Keratinocyte (primary cell): ENCODE measurements at regions not wholly inside any gene's neighbourhood (a gene's known extent, or its start where the extent isn't known, plus 50 kb on each side); places are given as distances from the start of the nearest gene placed in this dataset.

Experiments
- DNase-seq: peaks from one replicate; pipeline ENCODE4 v3.0.0-alpha.2; 2011; ENCODE audit warnings: low read depth, missing footprints, low spot score
- FAIRE-seq: peaks from 2 replicates; lab custom pipeline; 2011; peaks lifted over from hg19 to GRCh38; lab: Jason Lieb, UNC
- H2AFZ ChIP-seq: 2 replicates; pipeline ENCODE4 v1.6.0; 2012; ENCODE audit warnings: low read length, control low read depth, inconsistent platforms; ENCODE audit not compliant: control insufficient read depth
- H3K27ac ChIP-seq: 2 replicates; pipeline ENCODE4 v1.5.1; 2011; ENCODE audit warnings: low read length; ENCODE audit not compliant: control insufficient read depth, insufficient read depth
- H3K27me3 ChIP-seq: 3 replicates; pipeline ENCODE4 v1.6.0; 2011; ENCODE audit warnings: low read length; ENCODE audit not compliant: control insufficient read depth, insufficient read depth; ENCODE audit errors: extremely low read depth
- H3K36me3 ChIP-seq, 2 experiments: 2 replicates in 1 of 2; 3 replicates in 1 of 2; pipeline ENCODE4 v1.5.1; 2011; ENCODE audit warnings: low read length in 2 of 2, mild to moderate bottlenecking in 1 of 2; ENCODE audit not compliant: control insufficient read depth in 2 of 2, insufficient read depth in 2 of 2; ENCODE audit errors: extremely low read depth in 1 of 2
- H3K4me1 ChIP-seq: 3 replicates; pipeline ENCODE4 v1.5.1; 2011; ENCODE audit warnings: low read length; ENCODE audit not compliant: control insufficient read depth, insufficient read depth; ENCODE audit errors: extremely low read depth
- H3K4me2 ChIP-seq: 3 replicates; pipeline ENCODE4 v1.6.0; 2011; ENCODE audit warnings: low read depth, low read length; ENCODE audit not compliant: control insufficient read depth, insufficient read depth; ENCODE audit errors: extremely low read depth
- H3K4me3 ChIP-seq, 3 experiments: fragments of 200-600 bp in 1 of 3; sonication (generic) in 1 of 3; 2 replicates in 2 of 3; 3 replicates in 1 of 3; pipeline ENCODE4 v1.5.1; 2011 to 2016; ENCODE audit warnings: low read length in 3 of 3, mild to moderate bottlenecking in 3 of 3, control low read depth in 2 of 3, inconsistent platforms in 1 of 3, low read depth in 1 of 3, mixed read lengths in 1 of 3, mixed run types in 1 of 3, moderate library complexity in 1 of 3; ENCODE audit not compliant: control insufficient read depth in 2 of 3, insufficient read depth in 2 of 3; ENCODE audit errors: extremely low read depth in 1 of 3
- H3K79me2 ChIP-seq: 2 replicates; pipeline ENCODE4 v1.6.0; 2012; ENCODE audit warnings: low read length; ENCODE audit not compliant: control insufficient read depth, insufficient read depth
- H3K9ac ChIP-seq: 3 replicates; pipeline ENCODE4 v1.6.0; 2011; ENCODE audit warnings: low read length; ENCODE audit not compliant: control insufficient read depth, insufficient read depth; ENCODE audit errors: extremely low read depth
- H3K9me1 ChIP-seq: 3 replicates; pipeline ENCODE4 v1.6.0; 2011; ENCODE audit warnings: low read length; ENCODE audit not compliant: control insufficient read depth, insufficient read depth; ENCODE audit errors: extremely low read depth
- H3K9me3 ChIP-seq: 2 replicates; pipeline ENCODE4 v1.5.1; 2012; ENCODE audit warnings: low read depth, low read length; ENCODE audit not compliant: control insufficient read depth
- H4K20me1 ChIP-seq: 3 replicates; pipeline ENCODE4 v1.6.0; 2011; ENCODE audit warnings: low read length; ENCODE audit not compliant: control insufficient read depth, insufficient read depth; ENCODE audit errors: extremely low read depth
- CTCF ChIP-seq, 3 experiments: IDR thresholded peaks in 1 of 3; conservative IDR thresholded peaks in 1 of 3; optimal IDR thresholded peaks in 1 of 3; 2 replicates in 2 of 3; 3 replicates in 1 of 3; pipeline versions ENCODE3 to v1.5.1; 2011; ENCODE audit warnings: low read length in 3 of 3, mild to moderate bottlenecking in 3 of 3, moderate library complexity in 2 of 3, control low read depth in 1 of 3, inconsistent platforms in 1 of 3; ENCODE audit not compliant: insufficient read depth in 2 of 3; ENCODE audit errors: extremely low read depth in 1 of 3
- EZH2 ChIP-seq: IDR thresholded peaks from one replicate; pipeline ENCODE4 v1.6.1; 2012; ENCODE audit warnings: inconsistent platforms, mild to moderate bottlenecking, low read length, moderate library complexity
- dilution Hi-C: fragments of 300-500 bp; cut with MboI; formaldehyde crosslinking; loops from one replicate; pipeline ENCODE4 v1.7.0; 2020; ENCODE audit warnings: low sequenced_read_pairs; ENCODE audit not compliant: extremely low pct_ligation_motif_present

GRCh38 chr14:95763875-95764274 lies 50.0 kb upstream of the TCL1A start:
- no peaks in the 10 kb centered on the region for H3K36me3 ChIP-seq
- no peaks in the 10 kb centered on the region for H3K27me3 ChIP-seq
- dilution Hi-C loops = no loop called here
- H2AFZ ChIP-seq = no peak overlapping the region
- H3K79me2 ChIP-seq = no peaks in the 10 kb centered on the region
- no peaks in the 10 kb centered on the region for H3K9me3 ChIP-seq
- H3K4me3 ChIP-seq = no peak overlapping the region
- H3K4me1 ChIP-seq = no peaks in the 10 kb centered on the region
- H3K27ac ChIP-seq = no peak overlapping the region
- no peak overlapping the region for H3K9ac ChIP-seq
- no peaks in the 10 kb centered on the region for H3K9me1 ChIP-seq
- H3K4me2 ChIP-seq = no peak overlapping the region
- TF ChIP-seq EZH2 = no peak
- no peak for TF ChIP-seq CTCF (optimal IDR thresholded peaks at IDR 0.05 in 1 of 3, IDR thresholded peaks at IDR 0.05 in 1 of 3, conservative IDR thresholded peaks at IDR 0.05 in 1 of 3; ENCODE audit: extremely low read depth in 1 of 3, insufficient read depth in 2 of 3, low read length in 3 of 3)
- no peak for FAIRE-seq
- no peak for DNase-seq
- no peaks in the 10 kb centered on the region for H4K20me1 ChIP-seq
